ENCODE measurements at regions not wholly inside any gene's neighbourhood (a gene's known extent, or its start where the extent isn't known, plus 50 kb on each side); places are given as distances from the start of the nearest gene placed in this dataset.
"Not testable (repeated sequence)": the region's sequence is repeated elsewhere in the genome, so short reads cannot be mapped to it uniquely, and the experiment has no call there.

GRCh38 chr1:60255565-60255964 is 182.0 kb upstream of the C1orf87 start:
- Histone ChIP-seq H3K4me1 (ENCODE audit: control insufficient read depth in 5 of 5, insufficient read depth in 5 of 5, low read length in 5 of 5) (peaks cover 0 to 3% (median 0%) of the 10 kb centered on the region in 5 donors), H3K27ac (ENCODE audit: low read depth, low read length) (no peak overlapping the region), H3K4me3 (ENCODE audit: low read depth in 1 of 5, low read length in 5 of 5) (no peak overlapping the region), H3K9me3 (ENCODE audit: control insufficient read depth in 5 of 5, low read length in 5 of 5) (no peaks in the 10 kb centered on the region), H3K9ac (ENCODE audit: low read length in 5 of 5) (no peak overlapping the region), H3K36me3 (ENCODE audit: control insufficient read depth in 5 of 5, insufficient read depth in 5 of 5, low read length in 5 of 5) (no peaks in the 10 kb centered on the region), H3K27me3 (ENCODE audit: control insufficient read depth in 5 of 5, insufficient read depth in 4 of 5, low read length in 5 of 5) (no peaks in the 10 kb centered on the region)

GRCh38 chr1:60251426-60251825 is 177.9 kb upstream of the C1orf87 start:
- Histone ChIP-seq H3K4me3 (ENCODE audit: low read depth in 1 of 5, low read length in 5 of 5) (no peak overlapping the region), H3K27me3 (ENCODE audit: control insufficient read depth in 5 of 5, insufficient read depth in 4 of 5, low read length in 5 of 5) (no peaks in the 10 kb centered on the region), H3K9ac (ENCODE audit: low read length in 5 of 5) (no peak overlapping the region), H3K4me1 (ENCODE audit: control insufficient read depth in 5 of 5, insufficient read depth in 5 of 5, low read length in 5 of 5) (no peaks in the 10 kb centered on the region), H3K27ac (ENCODE audit: low read depth, low read length) (no peak overlapping the region), H3K36me3 (ENCODE audit: control insufficient read depth in 5 of 5, insufficient read depth in 5 of 5, low read length in 5 of 5) (no peaks in the 10 kb centered on the region), H3K9me3 (ENCODE audit: control insufficient read depth in 5 of 5, low read length in 5 of 5) (no peaks in the 10 kb centered on the region)

GRCh38 chr1:60247467-60247866 is 173.9 kb upstream of the C1orf87 start:
- not testable (repeated sequence) for H3K27ac ChIP-seq (ENCODE audit: low read depth, low read length); H3K4me3 ChIP-seq (ENCODE audit: low read depth in 1 of 5, low read length in 5 of 5); H3K36me3 ChIP-seq (ENCODE audit: control insufficient read depth in 5 of 5, insufficient read depth in 5 of 5, low read length in 5 of 5); H3K9me3 ChIP-seq (ENCODE audit: control insufficient read depth in 5 of 5, low read length in 5 of 5); H3K4me1 ChIP-seq (ENCODE audit: control insufficient read depth in 5 of 5, insufficient read depth in 5 of 5, low read length in 5 of 5); H3K9ac ChIP-seq (ENCODE audit: low read length in 5 of 5); H3K27me3 ChIP-seq (ENCODE audit: control insufficient read depth in 5 of 5, insufficient read depth in 4 of 5, low read length in 5 of 5)

GRCh38 chr1:60245324-60245723 is 171.8 kb upstream of the C1orf87 start:
- H3K4me1 ChIP-seq (ENCODE audit: control insufficient read depth in 5 of 5, insufficient read depth in 5 of 5, low read length in 5 of 5) = peaks cover 0 to 7% (median 0%) of the 10 kb centered on the region in 5 donors
- H3K36me3 ChIP-seq (ENCODE audit: control insufficient read depth in 5 of 5, insufficient read depth in 5 of 5, low read length in 5 of 5) = no peaks in the 10 kb centered on the region
- H3K27me3 ChIP-seq (ENCODE audit: control insufficient read depth in 5 of 5, insufficient read depth in 4 of 5, low read length in 5 of 5) = no peaks in the 10 kb centered on the region
- no peak overlapping the region for H3K4me3 ChIP-seq (ENCODE audit: low read depth in 1 of 5, low read length in 5 of 5)
- no peak overlapping the region for H3K9ac ChIP-seq (ENCODE audit: low read length in 5 of 5)
- H3K27ac ChIP-seq (ENCODE audit: low read depth, low read length) = no peak overlapping the region
- H3K9me3 ChIP-seq (ENCODE audit: control insufficient read depth in 5 of 5, low read length in 5 of 5) = no peaks in the 10 kb centered on the region

GRCh38 chr1:60244906-60245305 is 171.3 kb upstream of the C1orf87 start:
- H3K36me3 ChIP-seq (ENCODE audit: control insufficient read depth in 5 of 5, insufficient read depth in 5 of 5, low read length in 5 of 5) = no peaks in the 10 kb centered on the region
- no peak overlapping the region for H3K4me3 ChIP-seq (ENCODE audit: low read depth in 1 of 5, low read length in 5 of 5)
- H3K27me3 ChIP-seq (ENCODE audit: control insufficient read depth in 5 of 5, insufficient read depth in 4 of 5, low read length in 5 of 5) = no peaks in the 10 kb centered on the region
- no peak overlapping the region for H3K27ac ChIP-seq (ENCODE audit: low read depth, low read length)
- no peak overlapping the region for H3K9ac ChIP-seq (ENCODE audit: low read length in 5 of 5)
- peaks cover 0 to 7% (median 0%) of the 10 kb centered on the region in 5 donors for H3K4me1 ChIP-seq (ENCODE audit: control insufficient read depth in 5 of 5, insufficient read depth in 5 of 5, low read length in 5 of 5)
- no peaks in the 10 kb centered on the region for H3K9me3 ChIP-seq (ENCODE audit: control insufficient read depth in 5 of 5, low read length in 5 of 5)

- Histone ChIP-seq H3K27me3 (ENCODE audit: control insufficient read depth in 5 of 5, insufficient read depth in 4 of 5, low read length in 5 of 5) (no peaks in the 10 kb centered on the region), H3K4me3 (ENCODE audit: low read depth in 1 of 5, low read length in 5 of 5) (no peak overlapping the region), H3K4me1 (ENCODE audit: control insufficient read depth in 5 of 5, insufficient read depth in 5 of 5, low read length in 5 of 5) (no peaks in the 10 kb centered on the region), H3K36me3 (ENCODE audit: control insufficient read depth in 5 of 5, insufficient read depth in 5 of 5, low read length in 5 of 5) (no peaks in the 10 kb centered on the region), H3K27ac (ENCODE audit: low read depth, low read length) (no peak overlapping the region), H3K9me3 (ENCODE audit: control insufficient read depth in 5 of 5, low read length in 5 of 5) (peaks cover 0 to 5% (median 0%) of the 10 kb centered on the region in 5 donors), H3K9ac (ENCODE audit: low read length in 5 of 5) (no peak overlapping the region)
These were observed 161.7 kb upstream of the C1orf87 start for GRCh38 chr1:60235275-60235674.

- Histone ChIP-seq H3K4me3 (ENCODE audit: low read depth in 1 of 5, low read length in 5 of 5) (no peak overlapping the region), H3K36me3 (ENCODE audit: control insufficient read depth in 5 of 5, insufficient read depth in 5 of 5, low read length in 5 of 5) (no peaks in the 10 kb centered on the region), H3K9me3 (ENCODE audit: control insufficient read depth in 5 of 5, low read length in 5 of 5) (peaks cover 0 to 5% (median 0%) of the 10 kb centered on the region in 5 donors), H3K27ac (ENCODE audit: low read depth, low read length) (no peak overlapping the region), H3K27me3 (ENCODE audit: control insufficient read depth in 5 of 5, insufficient read depth in 4 of 5, low read length in 5 of 5) (no peaks in the 10 kb centered on the region), H3K4me1 (ENCODE audit: control insufficient read depth in 5 of 5, insufficient read depth in 5 of 5, low read length in 5 of 5) (no peaks in the 10 kb centered on the region), H3K9ac (ENCODE audit: low read length in 5 of 5) (no peak overlapping the region)
These were observed 161.2 kb upstream of the C1orf87 start for GRCh38 chr1:60234776-60235175.

- no peaks in the 10 kb centered on the region for H3K9me3 ChIP-seq (ENCODE audit: control insufficient read depth in 5 of 5, low read length in 5 of 5)
- H3K9ac ChIP-seq (ENCODE audit: low read length in 5 of 5) = no peak overlapping the region
- H3K27ac ChIP-seq (ENCODE audit: low read depth, low read length) = no peak overlapping the region
- no peak overlapping the region for H3K4me3 ChIP-seq (ENCODE audit: low read depth in 1 of 5, low read length in 5 of 5)
- H3K4me1 ChIP-seq (ENCODE audit: control insufficient read depth in 5 of 5, insufficient read depth in 5 of 5, low read length in 5 of 5) = no peaks in the 10 kb centered on the region
- no peaks in the 10 kb centered on the region for H3K27me3 ChIP-seq (ENCODE audit: control insufficient read depth in 5 of 5, insufficient read depth in 4 of 5, low read length in 5 of 5)
- H3K36me3 ChIP-seq (ENCODE audit: control insufficient read depth in 5 of 5, insufficient read depth in 5 of 5, low read length in 5 of 5) = no peaks in the 10 kb centered on the region
These were observed 156.3 kb upstream of the C1orf87 start for GRCh38 chr1:60229821-60230220.

GRCh38 chr1:60228041-60228491 is 154.5 kb upstream of the C1orf87 start:
- Histone ChIP-seq H3K9ac (ENCODE audit: low read length in 5 of 5) (no peak overlapping the region), H3K4me3 (ENCODE audit: low read depth in 1 of 5, low read length in 5 of 5) (no peak overlapping the region), H3K9me3 (ENCODE audit: control insufficient read depth in 5 of 5, low read length in 5 of 5) (no peaks in the 10 kb centered on the region), H3K36me3 (ENCODE audit: control insufficient read depth in 5 of 5, insufficient read depth in 5 of 5, low read length in 5 of 5) (no peaks in the 10 kb centered on the region), H3K27ac (ENCODE audit: low read depth, low read length) (no peak overlapping the region), H3K27me3 (ENCODE audit: control insufficient read depth in 5 of 5, insufficient read depth in 4 of 5, low read length in 5 of 5) (no peaks in the 10 kb centered on the region), H3K4me1 (ENCODE audit: control insufficient read depth in 5 of 5, insufficient read depth in 5 of 5, low read length in 5 of 5) (no peaks in the 10 kb centered on the region)

- H3K36me3 ChIP-seq (ENCODE audit: control insufficient read depth in 5 of 5, insufficient read depth in 5 of 5, low read length in 5 of 5) = no peaks in the 10 kb centered on the region
- no peaks in the 10 kb centered on the region for H3K27me3 ChIP-seq (ENCODE audit: control insufficient read depth in 5 of 5, insufficient read depth in 4 of 5, low read length in 5 of 5)
- no peaks in the 10 kb centered on the region for H3K9me3 ChIP-seq (ENCODE audit: control insufficient read depth in 5 of 5, low read length in 5 of 5)
- H3K27ac ChIP-seq (ENCODE audit: low read depth, low read length) = no peak overlapping the region
- no peaks in the 10 kb centered on the region for H3K4me1 ChIP-seq (ENCODE audit: control insufficient read depth in 5 of 5, insufficient read depth in 5 of 5, low read length in 5 of 5)
- H3K9ac ChIP-seq (ENCODE audit: low read length in 5 of 5) = no peak overlapping the region
- H3K4me3 ChIP-seq (ENCODE audit: low read depth in 1 of 5, low read length in 5 of 5) = no peak overlapping the region
These were observed 154.0 kb upstream of the C1orf87 start for GRCh38 chr1:60227601-60228000.

GRCh38 chr1:60225486-60225885 is 151.9 kb upstream of the C1orf87 start:
- no peaks in the 10 kb centered on the region for H3K9me3 ChIP-seq (ENCODE audit: control insufficient read depth in 5 of 5, low read length in 5 of 5)
- H3K27me3 ChIP-seq (ENCODE audit: control insufficient read depth in 5 of 5, insufficient read depth in 4 of 5, low read length in 5 of 5) = no peaks in the 10 kb centered on the region
- H3K4me3 ChIP-seq (ENCODE audit: low read depth in 1 of 5, low read length in 5 of 5) = no peak overlapping the region

More at GRCh38 chr1:60225486-60225885, 151.9 kb upstream of the C1orf87 start:
- Histone ChIP-seq H3K27ac (ENCODE audit: low read depth, low read length) (no peak overlapping the region), H3K4me1 (ENCODE audit: control insufficient read depth in 5 of 5, insufficient read depth in 5 of 5, low read length in 5 of 5) (no peaks in the 10 kb centered on the region), H3K9ac (ENCODE audit: low read length in 5 of 5) (no peak overlapping the region), H3K36me3 (ENCODE audit: control insufficient read depth in 5 of 5, insufficient read depth in 5 of 5, low read length in 5 of 5) (no peaks in the 10 kb centered on the region)

All from subcutaneous abdominal adipose tissue (tissue), 5 donors.